H1 (cell line): ENCODE measurements at regions not wholly inside any gene's neighbourhood (a gene's known extent, or its start where the extent isn't known, plus 50 kb on each side); places are given as distances from the start of the nearest gene placed in this dataset.

Experiments
- CHD1 ChIP-seq: IDR thresholded peaks from 2 replicates; pipeline ENCODE4 v1.6.1; 2012; ENCODE audit warnings: low read depth, low read length, improper control_type of control experiment
- SIRT6 ChIP-seq: IDR thresholded peaks from one replicate; pipeline ENCODE4 v1.7.1; 2012; ENCODE audit warnings: low read length, inconsistent platforms
- SIX5 ChIP-seq: IDR thresholded peaks from 2 replicates; pipeline ENCODE4 v1.6.1; 2011; ENCODE audit warnings: mild to moderate bottlenecking, low read depth, low read length
- TF ChIP-seq, protein P1 (sequence below): fragments of 300-600 bp; sonication (generic); IDR thresholded peaks from 2 replicates; pipeline ENCODE4 v1.7.1; 2012; ENCODE audit warnings: low read length, moderate library complexity, mild to moderate bottlenecking, inconsistent platforms; ENCODE audit not compliant: insufficient replicate concordance

DNA sequence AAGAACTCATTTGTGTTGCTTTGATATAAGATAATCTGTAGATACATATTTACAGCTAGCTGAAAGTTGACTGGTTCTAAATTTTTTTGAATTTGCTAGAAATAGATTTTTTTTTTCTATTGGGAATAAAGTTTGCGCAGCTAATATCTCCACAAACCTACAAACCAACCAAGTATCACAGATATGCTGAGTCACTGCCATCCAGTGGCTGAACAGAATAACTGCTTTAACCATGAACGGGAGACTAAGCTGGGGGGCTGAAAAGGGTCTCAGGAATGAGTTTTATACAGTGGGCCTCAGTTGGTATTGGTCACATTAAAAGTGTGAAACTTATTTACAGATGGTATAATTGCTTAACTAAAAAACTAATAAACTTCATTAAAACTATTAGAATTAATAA lies 326.7 kb upstream of the CNR1 start (continued):
- TF ChIP-seq, protein P1, sequence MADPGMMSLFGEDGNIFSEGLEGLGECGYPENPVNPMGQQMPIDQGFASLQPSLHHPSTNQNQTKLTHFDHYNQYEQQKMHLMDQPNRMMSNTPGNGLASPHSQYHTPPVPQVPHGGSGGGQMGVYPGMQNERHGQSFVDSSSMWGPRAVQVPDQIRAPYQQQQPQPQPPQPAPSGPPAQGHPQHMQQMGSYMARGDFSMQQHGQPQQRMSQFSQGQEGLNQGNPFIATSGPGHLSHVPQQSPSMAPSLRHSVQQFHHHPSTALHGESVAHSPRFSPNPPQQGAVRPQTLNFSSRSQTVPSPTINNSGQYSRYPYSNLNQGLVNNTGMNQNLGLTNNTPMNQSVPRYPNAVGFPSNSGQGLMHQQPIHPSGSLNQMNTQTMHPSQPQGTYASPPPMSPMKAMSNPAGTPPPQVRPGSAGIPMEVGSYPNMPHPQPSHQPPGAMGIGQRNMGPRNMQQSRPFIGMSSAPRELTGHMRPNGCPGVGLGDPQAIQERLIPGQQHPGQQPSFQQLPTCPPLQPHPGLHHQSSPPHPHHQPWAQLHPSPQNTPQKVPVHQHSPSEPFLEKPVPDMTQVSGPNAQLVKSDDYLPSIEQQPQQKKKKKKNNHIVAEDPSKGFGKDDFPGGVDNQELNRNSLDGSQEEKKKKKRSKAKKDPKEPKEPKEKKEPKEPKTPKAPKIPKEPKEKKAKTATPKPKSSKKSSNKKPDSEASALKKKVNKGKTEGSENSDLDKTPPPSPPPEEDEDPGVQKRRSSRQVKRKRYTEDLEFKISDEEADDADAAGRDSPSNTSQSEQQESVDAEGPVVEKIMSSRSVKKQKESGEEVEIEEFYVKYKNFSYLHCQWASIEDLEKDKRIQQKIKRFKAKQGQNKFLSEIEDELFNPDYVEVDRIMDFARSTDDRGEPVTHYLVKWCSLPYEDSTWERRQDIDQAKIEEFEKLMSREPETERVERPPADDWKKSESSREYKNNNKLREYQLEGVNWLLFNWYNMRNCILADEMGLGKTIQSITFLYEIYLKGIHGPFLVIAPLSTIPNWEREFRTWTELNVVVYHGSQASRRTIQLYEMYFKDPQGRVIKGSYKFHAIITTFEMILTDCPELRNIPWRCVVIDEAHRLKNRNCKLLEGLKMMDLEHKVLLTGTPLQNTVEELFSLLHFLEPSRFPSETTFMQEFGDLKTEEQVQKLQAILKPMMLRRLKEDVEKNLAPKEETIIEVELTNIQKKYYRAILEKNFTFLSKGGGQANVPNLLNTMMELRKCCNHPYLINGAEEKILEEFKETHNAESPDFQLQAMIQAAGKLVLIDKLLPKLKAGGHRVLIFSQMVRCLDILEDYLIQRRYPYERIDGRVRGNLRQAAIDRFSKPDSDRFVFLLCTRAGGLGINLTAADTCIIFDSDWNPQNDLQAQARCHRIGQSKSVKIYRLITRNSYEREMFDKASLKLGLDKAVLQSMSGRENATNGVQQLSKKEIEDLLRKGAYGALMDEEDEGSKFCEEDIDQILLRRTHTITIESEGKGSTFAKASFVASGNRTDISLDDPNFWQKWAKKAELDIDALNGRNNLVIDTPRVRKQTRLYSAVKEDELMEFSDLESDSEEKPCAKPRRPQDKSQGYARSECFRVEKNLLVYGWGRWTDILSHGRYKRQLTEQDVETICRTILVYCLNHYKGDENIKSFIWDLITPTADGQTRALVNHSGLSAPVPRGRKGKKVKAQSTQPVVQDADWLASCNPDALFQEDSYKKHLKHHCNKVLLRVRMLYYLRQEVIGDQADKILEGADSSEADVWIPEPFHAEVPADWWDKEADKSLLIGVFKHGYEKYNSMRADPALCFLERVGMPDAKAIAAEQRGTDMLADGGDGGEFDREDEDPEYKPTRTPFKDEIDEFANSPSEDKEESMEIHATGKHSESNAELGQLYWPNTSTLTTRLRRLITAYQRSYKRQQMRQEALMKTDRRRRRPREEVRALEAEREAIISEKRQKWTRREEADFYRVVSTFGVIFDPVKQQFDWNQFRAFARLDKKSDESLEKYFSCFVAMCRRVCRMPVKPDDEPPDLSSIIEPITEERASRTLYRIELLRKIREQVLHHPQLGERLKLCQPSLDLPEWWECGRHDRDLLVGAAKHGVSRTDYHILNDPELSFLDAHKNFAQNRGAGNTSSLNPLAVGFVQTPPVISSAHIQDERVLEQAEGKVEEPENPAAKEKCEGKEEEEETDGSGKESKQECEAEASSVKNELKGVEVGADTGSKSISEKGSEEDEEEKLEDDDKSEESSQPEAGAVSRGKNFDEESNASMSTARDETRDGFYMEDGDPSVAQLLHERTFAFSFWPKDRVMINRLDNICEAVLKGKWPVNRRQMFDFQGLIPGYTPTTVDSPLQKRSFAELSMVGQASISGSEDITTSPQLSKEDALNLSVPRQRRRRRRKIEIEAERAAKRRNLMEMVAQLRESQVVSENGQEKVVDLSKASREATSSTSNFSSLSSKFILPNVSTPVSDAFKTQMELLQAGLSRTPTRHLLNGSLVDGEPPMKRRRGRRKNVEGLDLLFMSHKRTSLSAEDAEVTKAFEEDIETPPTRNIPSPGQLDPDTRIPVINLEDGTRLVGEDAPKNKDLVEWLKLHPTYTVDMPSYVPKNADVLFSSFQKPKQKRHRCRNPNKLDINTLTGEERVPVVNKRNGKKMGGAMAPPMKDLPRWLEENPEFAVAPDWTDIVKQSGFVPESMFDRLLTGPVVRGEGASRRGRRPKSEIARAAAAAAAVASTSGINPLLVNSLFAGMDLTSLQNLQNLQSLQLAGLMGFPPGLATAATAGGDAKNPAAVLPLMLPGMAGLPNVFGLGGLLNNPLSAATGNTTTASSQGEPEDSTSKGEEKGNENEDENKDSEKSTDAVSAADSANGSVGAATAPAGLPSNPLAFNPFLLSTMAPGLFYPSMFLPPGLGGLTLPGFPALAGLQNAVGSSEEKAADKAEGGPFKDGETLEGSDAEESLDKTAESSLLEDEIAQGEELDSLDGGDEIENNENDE: no peak
- TF ChIP-seq SIX5 (no peak), CHD1 (no peak), SIRT6 (no peak)
